ENCODE measurements at regions not wholly inside any gene's neighbourhood (a gene's known extent, or its start where the extent isn't known, plus 50 kb on each side); places are given as distances from the start of the nearest gene placed in this dataset.

- POLR2A ChIA-PET: no interaction called here
- DNase-seq: no peak
- intact Hi-C loops (cut with micrococcal nuclease): no loop called here
- ATAC-seq: no peak
- Mint-ChIP-seq H3K27ac (no peak overlapping the region), H3K4me1 (ENCODE audit: low read depth) (no peaks in the 10 kb centered on the region), H3K36me3 (ENCODE audit: low read depth) (peaks cover 11% of the 10 kb centered on the region), H3K27me3 (no peaks in the 10 kb centered on the region), H3K9me3 (peaks cover 24% of the 10 kb centered on the region), H3K4me3 (no peak overlapping the region)
- CTCF ChIA-PET: interaction anchor here (1.5 kb wide), 1 partner anchor 11 kb away, joined by 5 read pairs; no protein-coding TSS in a partner anchor
- TF ChIP-seq CTCF (IDR thresholded peaks at IDR 0.05): no peak
Observed at GRCh38 chr17:63232565-63233310, 213.4 kb downstream of the CYB561 start.

- no peak for TF ChIP-seq CTCF (IDR thresholded peaks at IDR 0.05)
- CTCF ChIA-PET: interaction anchor here (0.9 to 1.4 kb wide), 2 partner anchors 8 to 242 kb away, joined by 3 to 4 read pairs; no protein-coding TSS in a partner anchor
- no peaks in the 10 kb centered on the region for H3K4me1 Mint-ChIP-seq (ENCODE audit: low read depth)
- H3K27ac Mint-ChIP-seq: no peak overlapping the region
- no peak overlapping the region for H3K4me3 Mint-ChIP-seq
- DNase-seq: no peak
- H3K9me3 Mint-ChIP-seq: no peaks in the 10 kb centered on the region
- POLR2A ChIA-PET: interaction anchor here (1.1 to 1.9 kb wide), 2 partner anchors 10 to 24 kb away, joined by 3 to 6 read pairs; no protein-coding TSS in a partner anchor
- intact Hi-C loops (cut with micrococcal nuclease): no loop called here
- peaks cover 6% of the 10 kb centered on the region for H3K36me3 Mint-ChIP-seq (ENCODE audit: low read depth)
- ATAC-seq: no peak
- H3K27me3 Mint-ChIP-seq: no peaks in the 10 kb centered on the region
Observed at GRCh38 chr17:63240106-63240505, 206.0 kb downstream of the CYB561 start.

- Mint-ChIP-seq H3K36me3 (ENCODE audit: low read depth) (peaks cover 2% of the 10 kb centered on the region), H3K4me3 (no peak overlapping the region), H3K27me3 (no peaks in the 10 kb centered on the region), H3K9me3 (no peaks in the 10 kb centered on the region), H3K27ac (no peak overlapping the region), H3K4me1 (ENCODE audit: low read depth) (no peaks in the 10 kb centered on the region)
- intact Hi-C loops (cut with micrococcal nuclease): no loop called here
- no peak for TF ChIP-seq CTCF (IDR thresholded peaks at IDR 0.05)
- DNase-seq (no peak), ATAC-seq (no peak)
- ChIA-PET POLR2A (no interaction called here), CTCF (no interaction called here)
Observed at GRCh38 chr17:63246344-63246743, 199.8 kb downstream of the CYB561 start.

- no peak for TF ChIP-seq CTCF (IDR thresholded peaks at IDR 0.05)
Observed at GRCh38 chr17:63247706-63248105, 198.4 kb downstream of the CYB561 start.

More at GRCh38 chr17:63247706-63248105, 198.4 kb downstream of the CYB561 start:
- intact Hi-C loops (cut with micrococcal nuclease): no loop called here
- Mint-ChIP-seq H3K27me3 (no peaks in the 10 kb centered on the region), H3K4me1 (ENCODE audit: low read depth) (no peaks in the 10 kb centered on the region), H3K9me3 (no peaks in the 10 kb centered on the region), H3K36me3 (ENCODE audit: low read depth) (peaks cover 2% of the 10 kb centered on the region), H3K4me3 (no peak overlapping the region), H3K27ac (no peak overlapping the region)
- ChIA-PET CTCF (interaction anchor here (1.4 to 2.0 kb wide), 2 partner anchors 43 to 159 kb away, joined by 3 to 5 read pairs; no protein-coding TSS in a partner anchor), POLR2A (no interaction called here)
- DNase-seq (no peak), ATAC-seq (no peak)

Data from activated CD8-positive, alpha-beta T cell treated with anti-CD3 and anti-CD28 coated beads for 36 hours (primary cell).